ENCODE measurements at regions not wholly inside any gene's neighbourhood (a gene's known extent, or its start where the extent isn't known, plus 50 kb on each side); places are given as distances from the start of the nearest gene placed in this dataset.

GRCh38 chr10:61099756-61100155 is 155.8 kb upstream of the RHOBTB1 start:
- H3K27ac ChIP-seq (ENCODE audit: low read depth in 1 of 2, low read length in 2 of 2), result no peak overlapping the region
- 77% methylated on average over 4 of the region's 4 CpGs for WGBS
- no peak for DNase-seq (ENCODE audit: low spot score)
- H3K36me3 ChIP-seq (ENCODE audit: control insufficient read depth in 4 of 4, insufficient read depth in 3 of 4, low read depth in 1 of 4, low read length in 3 of 4), result no peaks in the 10 kb centered on the region
- TF ChIP-seq ZBTB33 (IDR thresholded peaks at IDR 0.05) (no peak), FOXA1 (IDR thresholded peaks at IDR 0.05) (no peak), ATF3 (IDR thresholded peaks at IDR 0.05) (no peak), GABPA (IDR thresholded peaks at IDR 0.05 in 1 of 2, conservative IDR thresholded peaks at IDR 0.05 in 1 of 2) (no peak)
- no peak overlapping the region for H3K9ac ChIP-seq (ENCODE audit: low read depth in 1 of 2, low read length in 2 of 2)
- H3K9me3 ChIP-seq (ENCODE audit: control insufficient read depth in 4 of 4, low read length in 3 of 4), result peaks cover 0 to 2% (median 0%) of the 10 kb centered on the region in 4 donors
- no peaks in the 10 kb centered on the region for H3K4me1 ChIP-seq (ENCODE audit: control insufficient read depth in 4 of 4, insufficient read depth in 4 of 4, low read length in 3 of 4)
- no peak overlapping the region for H3K4me3 ChIP-seq (ENCODE audit: low read depth in 1 of 3, low read length in 3 of 3)
- H3K27me3 ChIP-seq (ENCODE audit: control insufficient read depth in 4 of 4, insufficient read depth in 4 of 4, low read length in 3 of 4), result no peaks in the 10 kb centered on the region

- Histone ChIP-seq H3K4me1 (ENCODE audit: control insufficient read depth in 4 of 4, insufficient read depth in 4 of 4, low read length in 3 of 4) (no peaks in the 10 kb centered on the region), H3K27ac (ENCODE audit: low read depth in 1 of 2, low read length in 2 of 2) (no peak overlapping the region), H3K9me3 (ENCODE audit: control insufficient read depth in 4 of 4, low read length in 3 of 4) (peaks cover 0 to 2% (median 0%) of the 10 kb centered on the region in 4 donors), H3K36me3 (ENCODE audit: control insufficient read depth in 4 of 4, insufficient read depth in 3 of 4, low read depth in 1 of 4, low read length in 3 of 4) (no peaks in the 10 kb centered on the region), H3K9ac (ENCODE audit: low read depth in 1 of 2, low read length in 2 of 2) (no peak overlapping the region), H3K27me3 (ENCODE audit: control insufficient read depth in 4 of 4, insufficient read depth in 4 of 4, low read length in 3 of 4) (no peaks in the 10 kb centered on the region), H3K4me3 (ENCODE audit: low read depth in 1 of 3, low read length in 3 of 3) (no peak overlapping the region)
- DNase-seq (ENCODE audit: low spot score), result no peak
- TF ChIP-seq YY1 (IDR thresholded peaks at IDR 0.05), result no peak
- no peak for TF ChIP-seq MAX (IDR thresholded peaks at IDR 0.05)
- no peak for TF ChIP-seq NR2F2 (IDR thresholded peaks at IDR 0.05)
- TF ChIP-seq GABPA (IDR thresholded peaks at IDR 0.05 in 1 of 2, conservative IDR thresholded peaks at IDR 0.05 in 1 of 2), result no peak
- TF ChIP-seq SP1 (IDR thresholded peaks at IDR 0.05), result no peak
- no peak for TF ChIP-seq EGR1 (IDR thresholded peaks at IDR 0.05; ENCODE audit: low read depth in 2 of 2)
- no peak for TF ChIP-seq REST (IDR thresholded peaks at IDR 0.05)
- no peak for TF ChIP-seq JUND (IDR thresholded peaks at IDR 0.05)
- no peak for TF ChIP-seq HNF4G (IDR thresholded peaks at IDR 0.05)
- no peak for TF ChIP-seq FOXA1 (IDR thresholded peaks at IDR 0.05)
- no peak for TF ChIP-seq HNF4A (conservative IDR thresholded peaks at IDR 0.05)
- no peak for TF ChIP-seq CTCF (IDR thresholded peaks at IDR 0.05; ENCODE audit: low read depth, low read length, missing input control)
- TF ChIP-seq RXRA (IDR thresholded peaks at IDR 0.05), result no peak
- no peak for TF ChIP-seq ATF3 (IDR thresholded peaks at IDR 0.05)
- 82% methylated on average over 1 of the region's 1 CpG for WGBS
Observed at GRCh38 chr10:61098966-61099365, 155.0 kb upstream of the RHOBTB1 start.

Data from liver (tissue), 8 donors.